HG03175 (cell line): ENCODE measurements at regions not wholly inside any gene's neighbourhood (a gene's known extent, or its start where the extent isn't known, plus 50 kb on each side); places are given as distances from the start of the nearest gene placed in this dataset.

ENCODE experiments used
- ATAC-seq: cut with Tn5 transposase; IDR thresholded peaks from one replicate; pipeline ENCODE4 v1.9.1; 2021; ENCODE audit warnings: mild to moderate bottlenecking, moderate library complexity; ENCODE audit not compliant: unreplicated experiment

DNA sequence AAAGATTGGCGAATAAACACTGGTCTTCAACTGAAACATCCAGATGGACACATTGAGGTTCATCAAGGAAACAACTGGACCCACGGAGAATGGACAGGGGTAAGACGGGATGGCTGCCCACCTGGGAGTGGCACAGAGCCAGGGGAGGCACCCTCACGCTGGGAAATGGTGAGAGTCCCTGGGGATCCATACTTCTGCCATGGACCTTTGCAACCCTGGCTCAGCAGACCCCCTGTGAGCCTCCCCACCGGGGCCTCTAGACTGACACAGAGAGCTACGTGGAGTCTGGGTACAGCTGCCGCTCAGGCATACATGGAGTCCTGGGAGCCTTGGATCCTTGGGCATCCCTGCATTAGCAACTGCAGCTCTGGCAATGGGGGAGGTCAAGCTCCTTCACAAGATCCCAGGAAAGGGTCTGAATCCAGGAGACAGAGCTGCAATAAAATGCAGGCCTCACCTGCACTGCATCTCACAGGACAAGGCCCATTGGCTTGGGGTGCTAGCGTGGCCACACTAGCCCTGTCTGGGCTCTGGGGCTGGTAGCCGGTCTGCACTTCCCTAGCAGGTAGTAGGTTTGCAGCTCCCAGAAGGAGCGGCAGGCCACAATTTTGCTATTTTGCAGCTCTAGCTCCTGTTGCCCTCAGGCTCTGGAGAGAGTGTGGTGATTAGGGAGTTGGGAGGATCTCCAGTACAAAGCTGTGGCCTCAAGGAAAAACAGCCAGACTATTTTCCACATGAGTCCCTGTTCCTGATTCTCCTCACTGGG, 496.4 kb upstream of the LRRC4C start:
- no peak for ATAC-seq

DNA sequence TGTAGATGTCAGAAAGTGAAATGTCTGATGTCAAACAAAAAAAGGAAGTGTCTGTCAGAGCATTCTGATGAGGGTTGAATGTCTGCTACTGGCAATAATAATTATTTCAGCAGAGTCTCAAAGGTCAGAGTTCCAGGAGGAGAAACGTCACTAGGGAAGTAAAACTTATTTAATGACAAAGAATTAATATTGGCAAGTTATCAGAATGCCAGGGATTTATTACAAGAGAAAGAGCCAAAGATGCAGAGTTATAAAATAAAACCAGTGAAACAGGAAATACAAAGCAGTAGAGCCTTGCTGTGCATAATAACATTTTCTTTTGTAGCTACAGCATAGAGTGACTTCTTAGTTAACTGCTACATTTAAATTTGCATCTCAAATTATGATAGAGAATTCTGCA, 504.0 kb upstream of the LRRC4C start:
- ATAC-seq, result no peak

- ATAC-seq, result no peak
Observed at GRCh38 chr11:41970681-41971080, 511.2 kb upstream of the LRRC4C start.

DNA sequence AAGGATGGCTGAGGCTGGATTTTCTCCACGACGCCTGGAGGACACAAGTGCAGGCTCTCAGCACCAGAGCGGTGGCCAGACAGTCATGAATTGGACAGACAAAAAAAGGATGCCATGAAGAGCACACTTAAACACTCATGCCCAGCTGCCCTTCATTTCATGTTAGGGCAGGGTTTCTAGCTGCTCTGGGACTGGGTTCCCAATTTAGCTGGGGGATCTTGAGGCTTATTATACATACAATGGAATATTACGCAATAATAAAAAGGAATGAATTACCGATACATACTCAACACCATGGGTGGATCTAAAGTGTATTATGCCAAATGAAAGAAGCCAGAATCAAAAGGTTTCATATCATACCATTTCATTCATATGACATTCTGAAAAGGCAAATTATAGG, 512.1 kb upstream of the LRRC4C start:
- no peak for ATAC-seq

GRCh38 chr11:41978945-41979344, 519.5 kb upstream of the LRRC4C start:
- ATAC-seq, result no peak

DNA sequence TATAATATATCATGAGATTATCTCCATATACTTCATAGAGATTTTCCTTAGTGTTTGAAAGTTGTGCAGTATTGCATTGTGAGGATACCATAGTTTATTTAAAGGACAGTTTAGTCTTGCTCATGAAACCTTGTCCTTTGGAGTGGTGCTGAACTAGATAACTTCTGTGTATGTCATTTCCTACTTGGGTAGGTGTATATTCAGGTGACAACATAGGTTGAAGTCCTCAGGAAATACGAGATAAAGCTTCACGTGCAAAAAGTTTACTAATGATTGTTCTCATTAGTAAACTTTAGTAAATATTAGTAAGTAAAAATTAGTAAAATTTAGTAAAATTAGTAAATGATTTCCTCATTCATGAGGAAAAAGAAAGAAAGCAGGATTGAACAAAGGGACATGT, 521.3 kb upstream of the LRRC4C start:
- ATAC-seq, result no peak

- no peak for ATAC-seq
Observed at GRCh38 chr11:41982276-41982675, 522.8 kb upstream of the LRRC4C start.

DNA sequence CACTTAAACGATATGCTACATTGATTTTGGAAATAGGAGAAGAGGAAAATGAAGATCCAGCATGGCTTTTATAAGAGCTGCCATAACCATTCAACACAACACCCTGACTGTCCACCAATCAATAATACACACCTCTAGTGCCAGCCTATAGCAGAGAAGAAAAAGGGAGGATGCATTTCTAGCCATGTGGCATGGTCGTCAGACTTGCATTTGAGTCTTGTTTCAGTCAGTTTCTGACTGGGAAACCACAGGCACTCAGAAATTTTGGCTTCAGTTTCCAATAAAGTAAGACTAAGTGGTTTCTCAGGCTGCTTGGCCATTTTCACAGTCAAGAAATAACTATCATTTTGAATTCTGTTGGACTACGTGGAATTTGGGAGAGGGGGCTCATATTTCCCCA, 523.5 kb upstream of the LRRC4C start:
- ATAC-seq, result no peak

- ATAC-seq, result no peak
Observed at GRCh38 chr11:41983475-41983874, 524.0 kb upstream of the LRRC4C start.

DNA sequence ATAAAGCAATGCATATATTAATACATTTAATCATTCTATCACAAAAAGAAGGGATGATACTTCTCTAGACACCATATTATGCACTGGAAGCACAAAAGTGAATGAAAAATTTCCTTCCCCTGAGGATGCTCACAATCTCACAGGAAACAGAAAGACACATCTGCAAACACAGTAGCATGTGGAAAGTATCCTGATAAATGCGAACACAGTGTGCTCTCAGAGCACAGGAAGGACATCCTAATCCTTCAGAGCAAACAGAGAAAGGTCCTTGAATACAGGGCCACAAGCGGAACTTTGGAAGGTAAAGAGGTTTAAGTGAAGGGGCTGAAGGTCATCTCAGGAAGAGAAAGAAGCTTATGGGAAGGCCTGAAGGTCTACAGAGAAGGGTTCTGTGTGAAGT, 524.6 kb upstream of the LRRC4C start:
- ATAC-seq, result no peak

GRCh38 chr11:41985799-41986198, 526.3 kb upstream of the LRRC4C start:
- no peak for ATAC-seq

DNA sequence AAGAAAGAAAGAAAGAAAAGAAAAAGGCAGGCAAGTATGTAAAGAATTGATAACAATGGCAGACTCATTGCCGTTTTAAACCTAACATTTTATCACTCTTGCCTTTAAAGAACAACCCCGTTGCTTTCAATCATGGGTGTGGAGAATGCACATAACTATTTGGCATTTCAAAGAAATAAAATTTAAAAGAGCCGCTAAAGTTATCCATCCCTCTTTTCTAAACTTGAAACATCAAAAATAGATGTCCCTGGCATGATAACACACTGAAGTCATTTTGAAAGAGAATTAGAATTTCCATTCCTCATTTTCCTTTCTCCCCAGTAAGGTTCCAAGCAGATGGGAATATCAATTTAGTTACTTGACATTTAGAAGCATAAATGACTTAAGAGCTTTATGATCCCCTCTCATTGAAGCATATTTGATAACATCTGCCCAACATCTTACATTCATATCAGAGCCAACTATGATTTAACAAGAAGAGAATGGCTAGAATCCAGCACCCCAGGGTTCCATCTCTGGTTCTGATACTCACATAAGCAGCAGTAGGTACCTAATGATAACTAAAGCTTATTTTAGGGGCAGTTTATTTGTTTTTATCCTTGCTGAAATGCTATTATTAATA, 529.6 kb upstream of the LRRC4C start:
- no peak for ATAC-seq

- no peak for ATAC-seq
Observed at GRCh38 chr11:41989823-41990380, 530.5 kb upstream of the LRRC4C start.

- no peak for ATAC-seq
Observed at GRCh38 chr11:41996533-41996932, 537.1 kb upstream of the LRRC4C start.

DNA sequence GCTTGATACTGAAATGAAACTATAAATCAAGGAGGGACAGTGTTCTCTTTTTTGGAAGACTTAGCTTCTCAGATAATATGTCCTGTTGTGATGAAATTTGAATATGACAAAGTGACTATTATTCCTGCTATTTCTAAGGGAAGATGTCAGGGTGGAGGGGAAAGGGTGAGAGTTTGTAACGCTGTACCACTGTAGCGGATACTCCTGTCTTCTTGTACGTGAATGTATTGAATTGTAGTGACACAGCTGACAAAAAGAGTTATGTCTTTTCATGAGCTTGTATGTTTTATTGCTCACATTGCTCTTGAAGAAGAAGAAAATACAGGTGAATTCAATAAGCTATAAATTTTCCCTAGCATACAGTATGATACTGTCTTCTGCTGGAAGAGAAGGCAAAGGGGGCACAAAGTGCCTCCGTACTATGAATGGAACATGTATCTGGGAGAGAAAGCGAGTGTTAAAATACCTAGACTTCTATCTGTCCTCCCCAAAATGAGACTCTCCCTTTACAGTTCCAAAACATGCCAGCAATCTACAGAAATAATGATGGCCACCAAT, 538.5 kb upstream of the LRRC4C start:
- no peak for ATAC-seq

DNA sequence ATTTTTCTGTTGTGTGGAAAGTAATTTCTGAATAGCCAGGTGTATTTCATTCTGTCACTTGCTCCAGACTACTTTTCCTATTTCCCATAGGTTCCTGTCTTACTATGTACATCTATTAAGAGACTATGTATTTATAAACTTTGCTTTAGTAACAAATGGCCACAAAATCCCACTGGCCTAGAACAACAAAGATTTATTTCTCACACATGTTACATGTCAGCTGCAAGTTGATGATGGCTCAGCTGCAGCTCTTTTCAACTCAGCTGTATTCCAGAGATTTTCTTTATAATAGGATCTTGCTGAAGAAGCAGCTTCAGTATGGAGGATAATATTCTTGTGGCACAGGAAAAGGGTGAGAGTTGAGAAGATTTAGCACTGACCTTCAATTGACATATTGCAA, 539.6 kb upstream of the LRRC4C start:
- ATAC-seq, result no peak

DNA sequence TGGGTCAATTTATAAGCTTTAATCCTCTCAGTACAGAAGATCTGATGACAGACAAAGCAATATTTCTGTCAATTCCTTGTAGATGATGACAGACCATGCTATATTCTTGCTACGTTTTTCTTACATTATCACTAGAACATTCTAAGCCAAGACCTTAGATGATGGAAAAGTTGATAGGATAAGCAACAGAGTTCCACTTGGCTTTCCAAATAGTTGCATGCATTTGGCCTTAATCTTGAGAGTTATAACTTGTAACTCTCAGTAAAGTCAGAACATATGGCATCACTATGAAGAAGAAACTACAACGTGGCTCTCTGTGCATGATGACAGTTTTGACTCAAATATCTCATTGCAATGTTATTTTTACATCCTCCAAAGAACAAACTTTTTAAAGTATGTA, 544.3 kb upstream of the LRRC4C start:
- no peak for ATAC-seq

GRCh38 chr11:42006766-42007165, 547.3 kb upstream of the LRRC4C start:
- no peak for ATAC-seq

GRCh38 chr11:42012271-42012670, 552.8 kb upstream of the LRRC4C start:
- no peak for ATAC-seq

- ATAC-seq, result no peak
Observed at GRCh38 chr11:42013656-42014201, 554.3 kb upstream of the LRRC4C start.

GRCh38 chr11:42021911-42022310, 562.5 kb upstream of the LRRC4C start:
- no peak for ATAC-seq

DNA sequence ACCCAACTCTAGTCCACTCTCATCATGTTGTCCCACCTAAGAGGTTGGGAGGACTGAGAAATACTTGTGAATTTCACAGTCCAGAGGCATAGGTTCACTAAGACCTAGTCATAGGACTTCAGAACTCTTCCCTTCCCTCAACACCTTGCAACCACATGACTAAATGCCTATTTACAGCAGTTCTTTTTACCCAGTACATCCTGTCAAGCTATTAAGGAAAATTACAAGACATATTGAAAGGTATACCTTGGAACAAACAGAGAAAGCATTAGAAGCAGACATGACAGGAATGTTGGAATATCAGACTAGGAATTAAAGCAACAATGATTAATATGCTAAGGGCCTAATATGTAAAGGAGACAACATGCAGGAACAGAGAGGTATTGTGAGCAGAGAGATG, 563.8 kb upstream of the LRRC4C start:
- ATAC-seq, result no peak
